GM12878 (cell line): ENCODE measurements at regions not wholly inside any gene's neighbourhood (a gene's known extent, or its start where the extent isn't known, plus 50 kb on each side); places are given as distances from the start of the nearest gene placed in this dataset.

Source experiments
- ATAC-seq: fragments of 200-7000 bp; cut with Tn5 transposase; 3 replicates; pipeline ENCODE4 v1.9.1; 2020; ENCODE audit warnings: mild to moderate bottlenecking, moderate library complexity
- BruUV-seq: library from RNA; stranded (reverse); fragments of 400-500 nt; replicated peaks from 2 replicates; lab custom pipeline; 2021; lab: Mats Ljungman, UMichigan
- CTCF ChIA-PET: fragments of 300-600 bp; sonication (Branson Sonifier 250); formaldehyde crosslinking; extraction: SDS; loops from one replicate; lab custom pipeline; 2021; ENCODE audit warnings: inconsistent platforms; lab: Yijun Ruan, JAX
- POLR2A ChIA-PET: fragments of 350-600 bp; formaldehyde crosslinking; extraction: SDS; loops from one replicate; lab custom pipeline; 2021; ENCODE audit warnings: inconsistent platforms; lab: Charles Lee
- RAD21 ChIA-PET: fragments of 300-600 bp; sonication (Branson Sonifier 250); formaldehyde crosslinking; loops from one replicate; lab custom pipeline; 2023; ENCODE audit warnings: antibody characterized with exemption; ENCODE audit not compliant: unreplicated experiment; lab: Charles Lee
- SMC1A ChIA-PET: fragments of 300-600 bp; sonication (Branson Sonifier 250); formaldehyde crosslinking; loops from one replicate; lab custom pipeline; 2023; ENCODE audit not compliant: unreplicated experiment, uncharacterized antibody; lab: Charles Lee
- DNase-seq: peaks from one replicate; pipeline ENCODE4 v3.0.0-alpha.2; 2011; ENCODE audit warnings: low read depth, low spot score
- FAIRE-seq: peaks from 3 replicates; lab custom pipeline; 2011; peaks lifted over from hg19 to GRCh38; lab: Jason Lieb, UNC
- H2AFZ ChIP-seq: 2 replicates; pipeline ENCODE4 v1.6.0; 2011; ENCODE audit warnings: low read depth, low read length, control low read depth; ENCODE audit not compliant: control insufficient read depth
- H3K27ac ChIP-seq: 2 replicates; pipeline ENCODE4 v1.5.1; 2011; ENCODE audit warnings: control low read depth; ENCODE audit not compliant: control insufficient read depth, insufficient read depth
- H3K27me3 ChIP-seq, 2 experiments: replicated peaks in 1 of 2; 2 replicates each; pipeline versions ENCODE4 v1.6.0 to v1.6.1; 2011; ENCODE audit warnings: low read length in 1 of 2; ENCODE audit not compliant: control insufficient read depth in 2 of 2, insufficient read depth in 2 of 2
- H3K36me3 ChIP-seq, 2 experiments: 2 replicates each; pipeline ENCODE4 v1.5.1; 2011; ENCODE audit warnings: low read length in 1 of 2; ENCODE audit not compliant: control insufficient read depth in 2 of 2, insufficient read depth in 2 of 2
- H3K4me1 ChIP-seq: 2 replicates; pipeline ENCODE4 v1.6.1; 2011; ENCODE audit warnings: mild to moderate bottlenecking, low read length, moderate library complexity, mixed read lengths; ENCODE audit not compliant: control insufficient read depth, insufficient read depth
- H3K4me2 ChIP-seq: 2 replicates; pipeline ENCODE4 v1.6.0; 2011; ENCODE audit warnings: control low read depth; ENCODE audit not compliant: control insufficient read depth, insufficient read depth
- H3K4me3 ChIP-seq: fragments of 200-600 bp; sonication (generic); 2 replicates; pipeline ENCODE4 v1.5.1; 2016
- H3K79me2 ChIP-seq: 2 replicates; pipeline ENCODE4 v1.6.0; 2011; ENCODE audit warnings: low read length; ENCODE audit not compliant: control insufficient read depth, insufficient read depth
- H3K9ac ChIP-seq: 2 replicates; pipeline ENCODE4 v1.8.0; 2011; ENCODE audit warnings: low read length, control low read depth, mixed read lengths; ENCODE audit not compliant: control insufficient read depth, insufficient read depth
- H3K9me3 ChIP-seq: replicated peaks from 3 replicates; pipeline ENCODE4 v1.5.1; 2011; ENCODE audit warnings: mild to moderate bottlenecking, low read length; ENCODE audit not compliant: control insufficient read depth, insufficient read depth
- H4K20me1 ChIP-seq: 2 replicates; pipeline ENCODE4 v1.6.0; 2011; ENCODE audit not compliant: control insufficient read depth, insufficient read depth
- NFYB ChIP-seq: IDR thresholded peaks from 2 replicates; pipeline ENCODE4 v1.6.1; 2011; ENCODE audit warnings: low read depth, mild to moderate bottlenecking, low read length, improper control_type of control experiment, moderate library complexity; ENCODE audit not compliant: insufficient read depth
- REST ChIP-seq: IDR thresholded peaks from 2 replicates; pipeline ENCODE4 v1.6.1; 2012; ENCODE audit warnings: mild to moderate bottlenecking, low read depth, low read length
- ZNF207 ChIP-seq: fragments of 450-650 bp; IDR thresholded peaks from 2 replicates; pipeline ENCODE4 v1.6.1; 2014; ENCODE audit warnings: antibody characterized with exemption, mild to moderate bottlenecking, borderline replicate concordance
- in situ Hi-C: fragments of 300-500 bp; cut with MboI; formaldehyde crosslinking; loops from 9 replicates; pipeline ENCODE4 v1.14.3; 2018; ENCODE audit warnings: mixed read lengths
- intact Hi-C: fragments of 100-400 bp; cut with micrococcal nuclease; formaldehyde crosslinking; loops from one replicate; pipeline ENCODE4 v1.14.2; 2022; ENCODE audit not compliant: unreplicated experiment
- TF ChIP-seq, protein P1 (sequence below): IDR thresholded peaks from 2 replicates; pipeline ENCODE4 v1.6.1; 2011; ENCODE audit warnings: low read depth, low read length, improper control_type of control experiment, borderline replicate concordance

DNA sequence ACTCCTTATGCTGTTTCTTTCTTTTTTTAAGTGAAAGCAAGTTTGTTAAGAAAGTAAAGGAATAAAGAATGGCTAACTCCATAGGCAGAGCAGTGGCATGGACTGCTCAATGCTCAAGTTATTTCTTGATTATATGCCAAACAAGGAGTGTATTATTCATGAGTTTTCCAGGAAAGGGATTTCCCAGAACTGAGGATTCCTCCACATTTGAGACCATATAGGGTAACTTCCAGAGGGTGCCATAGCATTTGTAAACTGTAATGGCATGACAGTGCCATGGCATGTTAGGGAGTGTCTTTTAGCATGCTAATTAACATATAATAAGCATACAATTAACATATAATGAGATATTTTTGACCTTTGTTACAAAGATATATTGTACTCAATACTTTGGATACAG lies 1034.5 kb upstream of the PHF14 start:
- ChIA-PET SMC1A (no interaction called here), RAD21 (no interaction called here), CTCF (no interaction called here), POLR2A (no interaction called here)
- in situ Hi-C loops (no loop called here), intact Hi-C loops (no loop called here)
- TF ChIP-seq NFYB: no peak
- no peak for TF ChIP-seq ZNF207
- ATAC-seq (no peak), FAIRE-seq (no peak), DNase-seq (no peak)
- Histone ChIP-seq H3K9ac (no peak overlapping the region), H3K9me3 (no peaks in the 10 kb centered on the region), H3K4me2 (no peak overlapping the region), H3K4me1 (no peaks in the 10 kb centered on the region), H3K27me3 (no peaks in the 10 kb centered on the region), H4K20me1 (no peaks in the 10 kb centered on the region), H3K36me3 (no peaks in the 10 kb centered on the region), H3K4me3 (no peak overlapping the region), H2AFZ (no peak overlapping the region), H3K79me2 (no peaks in the 10 kb centered on the region), H3K27ac (no peak overlapping the region)
- no TSS peak for BruUV-seq

GRCh38 chr7:9945131-9945530 lies 1028.5 kb upstream of the PHF14 start:
- Histone ChIP-seq H3K27me3 (no peaks in the 10 kb centered on the region), H2AFZ (no peak overlapping the region), H3K79me2 (no peaks in the 10 kb centered on the region), H4K20me1 (no peaks in the 10 kb centered on the region), H3K27ac (no peak overlapping the region), H3K4me1 (no peaks in the 10 kb centered on the region), H3K36me3 (no peaks in the 10 kb centered on the region), H3K9ac (no peak overlapping the region), H3K4me2 (no peak overlapping the region), H3K4me3 (no peak overlapping the region), H3K9me3 (no peaks in the 10 kb centered on the region)
- SMC1A ChIA-PET: interaction anchor here (0.8 kb wide), 1 partner anchor 9 kb away, joined by 4 read pairs; no protein-coding TSS in a partner anchor
- intact Hi-C loops (no loop called here), in situ Hi-C loops (no loop called here)
- no peak for DNase-seq
- FAIRE-seq: no peak
- TF ChIP-seq REST: no peak
- TF ChIP-seq, protein P1, sequence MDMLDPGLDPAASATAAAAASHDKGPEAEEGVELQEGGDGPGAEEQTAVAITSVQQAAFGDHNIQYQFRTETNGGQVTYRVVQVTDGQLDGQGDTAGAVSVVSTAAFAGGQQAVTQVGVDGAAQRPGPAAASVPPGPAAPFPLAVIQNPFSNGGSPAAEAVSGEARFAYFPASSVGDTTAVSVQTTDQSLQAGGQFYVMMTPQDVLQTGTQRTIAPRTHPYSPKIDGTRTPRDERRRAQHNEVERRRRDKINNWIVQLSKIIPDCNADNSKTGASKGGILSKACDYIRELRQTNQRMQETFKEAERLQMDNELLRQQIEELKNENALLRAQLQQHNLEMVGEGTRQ: no peak
- no TSS peak for BruUV-seq
- CTCF ChIA-PET: no interaction called here
- ATAC-seq: no peak
- RAD21 ChIA-PET: no interaction called here
- POLR2A ChIA-PET: no interaction called here
